ENCODE measurements at regions not wholly inside any gene's neighbourhood (a gene's known extent, or its start where the extent isn't known, plus 50 kb on each side); places are given as distances from the start of the nearest gene placed in this dataset.
"Not testable (repeated sequence)": the region's sequence is repeated elsewhere in the genome, so short reads cannot be mapped to it uniquely, and the experiment has no call there.

- Mint-ChIP-seq H3K4me3 (no peak overlapping the region), H3K9me3 (no peaks in the 10 kb centered on the region), H3K27me3 (ENCODE audit: insufficient read depth) (no peaks in the 10 kb centered on the region; the same call in 1 of the 2 replicates), H3K4me1 (ENCODE audit: low read depth) (peaks cover 12% of the 10 kb centered on the region), H3K36me3 (ENCODE audit: low read depth) (no peaks in the 10 kb centered on the region), H3K27ac (no peak overlapping the region)
- DNase-seq, result no peak
- TF ChIP-seq CTCF (IDR thresholded peaks at IDR 0.05), result no peak
Observed at GRCh38 chrX:37912777-37913176, 65.4 kb upstream of the DYNLT3 start.

GRCh38 chrX:37918168-37918567 lies 70.8 kb upstream of the DYNLT3 start:
- no peak for TF ChIP-seq CTCF (IDR thresholded peaks at IDR 0.05)
- peaks cover 5% of the 10 kb centered on the region; the same call in 1 of the 2 replicates for H3K36me3 Mint-ChIP-seq (ENCODE audit: low read depth)
- peaks cover 9% of the 10 kb centered on the region; the same call in 1 of the 2 replicates for H3K9me3 Mint-ChIP-seq
- H3K4me1 Mint-ChIP-seq (ENCODE audit: low read depth), result peaks cover 25% of the 10 kb centered on the region
- no peak for DNase-seq
- no peak overlapping the region for H3K27ac Mint-ChIP-seq
- no peak overlapping the region for H3K4me3 Mint-ChIP-seq
- no peaks in the 10 kb centered on the region; the same call in 1 of the 2 replicates for H3K27me3 Mint-ChIP-seq (ENCODE audit: insufficient read depth)

- no peak overlapping the region for H3K27ac Mint-ChIP-seq
- H3K4me3 Mint-ChIP-seq, result no peak overlapping the region
Observed at GRCh38 chrX:37918703-37919102, 71.3 kb upstream of the DYNLT3 start.

GRCh38 chrX:37921758-37922157 lies 74.4 kb upstream of the DYNLT3 start:
- Mint-ChIP-seq H3K4me1 (ENCODE audit: low read depth) (peaks cover 31% of the 10 kb centered on the region), H3K27ac (no peak overlapping the region), H3K27me3 (ENCODE audit: insufficient read depth) (no peaks in the 10 kb centered on the region; the same call in 1 of the 2 replicates), H3K36me3 (ENCODE audit: low read depth) (peaks cover 5% of the 10 kb centered on the region; the same call in 1 of the 2 replicates), H3K4me3 (peak overlapping the region; percentile 22; the same call in 1 of the 2 replicates), H3K9me3 (peaks cover 9% of the 10 kb centered on the region; the same call in 1 of the 2 replicates)
- TF ChIP-seq CTCF (IDR thresholded peaks at IDR 0.05), result no peak
- peak; percentile 57 for DNase-seq

More at GRCh38 chrX:37918703-37919102, 71.3 kb upstream of the DYNLT3 start:
- DNase-seq, result no peak
- Mint-ChIP-seq H3K9me3 (peaks cover 9% of the 10 kb centered on the region; the same call in 1 of the 2 replicates), H3K36me3 (ENCODE audit: low read depth) (peaks cover 5% of the 10 kb centered on the region; the same call in 1 of the 2 replicates), H3K4me1 (ENCODE audit: low read depth) (peaks cover 26% of the 10 kb centered on the region), H3K27me3 (ENCODE audit: insufficient read depth) (no peaks in the 10 kb centered on the region; the same call in 1 of the 2 replicates)
- no peak for TF ChIP-seq CTCF (IDR thresholded peaks at IDR 0.05)

- peaks cover 5% of the 10 kb centered on the region; the same call in 1 of the 2 replicates for H3K36me3 Mint-ChIP-seq (ENCODE audit: low read depth)
- no peak overlapping the region for H3K4me3 Mint-ChIP-seq
- H3K27ac Mint-ChIP-seq, result no peak overlapping the region; the same call in 1 of the 2 replicates
- peaks cover 9% of the 10 kb centered on the region; the same call in 1 of the 2 replicates for H3K9me3 Mint-ChIP-seq
- no peak for TF ChIP-seq CTCF (IDR thresholded peaks at IDR 0.05)
- no peak for DNase-seq
- H3K27me3 Mint-ChIP-seq (ENCODE audit: insufficient read depth), result no peaks in the 10 kb centered on the region; the same call in 1 of the 2 replicates
- H3K4me1 Mint-ChIP-seq (ENCODE audit: low read depth), result peaks cover 32% of the 10 kb centered on the region
Observed at GRCh38 chrX:37922928-37923327, 75.6 kb upstream of the DYNLT3 start.

GRCh38 chrX:37925761-37926160 lies 78.4 kb upstream of the DYNLT3 start:
- DNase-seq; H3K36me3 Mint-ChIP-seq (ENCODE audit: low read depth); H3K27ac Mint-ChIP-seq; H3K27me3 Mint-ChIP-seq (ENCODE audit: insufficient read depth); H3K4me3 Mint-ChIP-seq; H3K9me3 Mint-ChIP-seq: not testable (repeated sequence)
- H3K4me1 Mint-ChIP-seq (ENCODE audit: low read depth), result peaks cover 31% of the 10 kb centered on the region

All from HFFc6 (cell line).